Inflammatory macrophage (primary cell): ENCODE measurements at regions not wholly inside any gene's neighbourhood (a gene's known extent, or its start where the extent isn't known, plus 50 kb on each side); places are given as distances from the start of the nearest gene placed in this dataset.

ENCODE experiments used
- DNase-seq, 2 donors: peaks; one replicate each; pipeline ENCODE4 v3.0.0-alpha.2; 2020 to 2022

- DNase-seq, result no peak
Observed at GRCh38 chr1:164183854-164184635, 374.9 kb upstream of the PBX1 start.

- no peak for DNase-seq
Observed at GRCh38 chr1:164186881-164187280, 372.1 kb upstream of the PBX1 start.

GRCh38 chr1:164188497-164188896, 370.5 kb upstream of the PBX1 start:
- DNase-seq, result no peak

GRCh38 chr1:164191191-164191590, 367.8 kb upstream of the PBX1 start:
- DNase-seq, result no peak

DNA sequence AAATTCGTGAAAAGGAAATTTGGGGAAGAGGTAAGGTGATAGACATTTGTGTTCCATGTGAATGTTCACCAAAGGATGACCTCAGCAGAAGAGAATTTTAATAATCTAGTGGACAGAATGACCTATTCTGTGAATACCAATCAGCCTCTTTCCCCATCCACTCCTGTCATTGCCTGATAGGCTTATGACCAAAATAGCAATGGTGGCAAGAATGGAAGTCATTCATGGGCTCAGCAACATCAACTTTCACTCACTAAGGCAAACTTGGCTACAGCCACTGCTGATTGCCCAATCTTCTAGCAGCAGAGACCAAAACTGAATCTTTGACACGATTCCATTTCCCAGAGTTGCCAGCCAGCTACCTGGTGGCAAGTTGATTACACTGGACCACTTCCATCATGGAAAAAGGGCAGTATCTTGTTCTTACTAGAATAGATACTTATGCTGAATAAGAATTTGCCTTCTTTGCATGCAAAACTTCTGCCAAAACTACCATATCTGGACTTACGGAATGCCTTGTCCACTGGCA, 348.7 kb upstream of the PBX1 start:
- DNase-seq, result no peak

GRCh38 chr1:164223378-164223777, 335.6 kb upstream of the PBX1 start:
- DNase-seq, result no peak

- DNase-seq, result no peak
Observed at GRCh38 chr1:164225011-164225410, 334.0 kb upstream of the PBX1 start.

- DNase-seq, result no peak
Observed at GRCh38 chr1:164226977-164227376, 332.0 kb upstream of the PBX1 start.

GRCh38 chr1:164228928-164229327, 330.1 kb upstream of the PBX1 start:
- DNase-seq, result no peak

- DNase-seq, result no peak
Observed at GRCh38 chr1:164233149-164233548, 325.8 kb upstream of the PBX1 start.

- no peak for DNase-seq
Observed at GRCh38 chr1:164240081-164240480, 318.9 kb upstream of the PBX1 start.

DNA sequence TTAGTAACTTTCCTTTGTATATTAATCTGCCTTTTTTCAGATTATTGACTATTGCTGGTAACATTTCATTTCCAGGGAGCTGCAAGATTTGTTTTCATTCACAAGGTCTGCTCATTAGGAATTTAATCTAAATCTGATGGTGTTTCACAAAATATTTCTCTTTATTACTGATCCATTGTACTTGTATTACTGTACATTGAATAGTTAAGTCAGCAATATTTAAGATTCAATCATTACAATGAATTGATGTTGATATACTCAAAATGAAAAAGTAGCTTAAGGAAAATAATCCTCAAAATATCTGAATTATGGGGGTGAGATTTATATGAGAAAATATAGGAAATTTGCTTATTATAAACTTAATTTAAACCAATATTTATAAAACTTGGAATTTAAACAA, 308.6 kb upstream of the PBX1 start:
- no peak for DNase-seq

DNA sequence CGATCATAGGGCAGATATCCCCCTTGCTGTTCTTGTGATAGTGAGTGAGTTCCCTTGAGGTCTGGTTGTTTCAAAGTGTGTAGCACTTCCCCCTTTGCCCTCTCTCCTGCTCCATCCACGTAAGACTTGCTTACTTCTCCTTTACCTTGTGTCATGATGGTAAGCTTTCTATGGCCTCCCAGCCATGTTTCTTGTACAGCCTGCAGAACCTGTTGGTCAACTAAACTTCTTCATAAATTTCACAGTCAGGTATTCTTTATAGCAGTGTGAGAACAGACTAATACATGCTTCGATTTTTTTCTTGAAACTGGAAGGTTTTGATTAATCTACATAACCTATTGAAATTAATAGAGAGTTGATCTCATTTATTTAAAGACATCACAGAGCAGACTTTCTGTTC, 302.5 kb upstream of the PBX1 start:
- no peak for DNase-seq

DNA sequence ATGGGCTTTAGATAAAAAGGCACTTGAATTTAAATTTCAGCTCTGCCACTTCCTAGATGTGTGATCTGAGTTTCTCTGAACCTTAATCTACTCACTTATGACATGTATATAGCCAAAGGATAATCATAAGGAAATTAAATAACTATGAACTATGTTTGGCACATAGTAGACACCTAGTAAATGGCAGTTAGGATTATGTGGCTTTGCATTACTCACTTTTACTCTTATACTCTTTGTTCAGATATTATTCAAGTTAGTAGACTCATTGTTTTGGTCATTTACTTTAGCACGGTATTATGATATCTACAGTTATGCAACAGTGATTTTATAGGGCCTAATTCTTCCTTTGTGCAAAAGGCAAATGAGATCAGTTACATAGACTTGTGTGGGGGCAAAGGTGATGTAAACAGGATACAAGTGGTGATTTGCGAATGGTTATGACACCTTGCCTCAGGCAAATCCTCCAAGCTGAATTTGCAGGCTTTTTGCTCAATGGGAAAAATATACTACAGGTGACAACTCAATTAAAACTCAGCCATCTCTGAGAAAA, 297.2 kb upstream of the PBX1 start:
- DNase-seq, result no peak

- no peak for DNase-seq
Observed at GRCh38 chr1:164263540-164263939, 295.4 kb upstream of the PBX1 start.

- DNase-seq, result no peak
Observed at GRCh38 chr1:164265232-164265631, 293.8 kb upstream of the PBX1 start.

GRCh38 chr1:164272156-164272555, 286.8 kb upstream of the PBX1 start:
- no peak for DNase-seq

DNA sequence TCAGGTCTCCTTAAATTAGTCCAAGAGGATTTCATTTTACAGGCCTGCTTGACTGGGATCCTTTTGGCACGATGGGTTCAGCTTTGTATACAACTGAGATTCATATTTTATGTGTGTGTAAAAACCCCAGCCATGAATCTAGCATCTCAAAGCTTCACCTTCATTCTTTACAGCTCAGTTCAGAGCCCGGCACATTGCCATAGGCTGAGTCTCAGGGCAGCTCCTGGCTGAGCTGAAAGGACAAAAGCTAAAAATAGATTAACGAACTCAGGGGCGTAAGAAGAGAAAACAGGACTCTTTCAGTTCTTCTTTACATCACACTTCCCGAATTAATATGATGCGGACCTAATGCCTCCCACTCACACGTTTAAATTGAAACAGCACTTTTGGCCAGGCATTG, 262.8 kb upstream of the PBX1 start:
- no peak for DNase-seq

GRCh38 chr1:164308101-164308500, 250.9 kb upstream of the PBX1 start:
- no peak for DNase-seq

GRCh38 chr1:164310166-164310565, 248.8 kb upstream of the PBX1 start:
- DNase-seq, result no peak

DNA sequence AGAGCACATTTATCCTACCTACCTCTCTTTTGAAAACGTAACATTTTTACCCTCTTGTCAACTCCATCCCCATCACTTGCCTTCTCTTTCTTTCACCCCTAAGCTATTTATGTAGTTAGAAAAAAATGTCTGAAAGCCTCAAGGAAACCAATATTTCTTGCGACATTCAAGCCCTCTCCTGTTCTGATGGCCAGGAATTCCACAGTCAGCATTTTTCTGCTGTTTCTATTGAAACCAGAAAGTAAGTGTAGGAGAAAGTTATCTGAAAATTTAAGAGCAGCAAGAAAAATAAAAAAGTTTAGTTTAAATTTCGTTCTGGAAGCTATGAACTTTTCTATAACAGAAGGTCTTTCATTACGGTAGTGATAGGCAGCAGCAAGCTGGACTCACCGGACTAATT, 247.6 kb upstream of the PBX1 start:
- DNase-seq, result no peak

- DNase-seq, result no peak
Observed at GRCh38 chr1:164320790-164321731, 237.9 kb upstream of the PBX1 start.

DNA sequence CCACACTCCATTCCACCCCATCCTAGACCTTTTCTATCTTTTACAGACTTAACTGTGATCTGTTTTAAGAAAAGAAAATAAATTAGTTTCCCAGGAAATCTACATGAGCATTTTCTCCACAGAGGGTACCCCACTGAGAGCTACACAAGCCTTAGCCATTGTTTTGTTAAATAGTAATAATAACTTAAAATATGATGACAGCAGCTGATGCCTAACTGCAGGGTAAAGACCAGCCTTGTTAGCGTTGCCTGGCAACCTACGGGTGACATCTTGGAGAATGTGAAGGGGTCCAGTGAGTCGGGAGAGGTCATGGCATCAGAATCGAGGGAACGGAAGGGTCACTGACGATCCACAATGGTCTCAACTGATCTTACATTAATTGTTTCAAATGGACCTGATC, 233.2 kb upstream of the PBX1 start:
- no peak for DNase-seq
